Bronchial epithelial cell (primary cell): ENCODE measurements at regions not wholly inside any gene's neighbourhood (a gene's known extent, or its start where the extent isn't known, plus 50 kb on each side); places are given as distances from the start of the nearest gene placed in this dataset.
A peak's percentile ranks its signal among the peaks of the same experiment; 100 is the strongest.

ENCODE experiments used
- DNase-seq: peaks from one replicate; pipeline ENCODE4 v3.0.0-alpha.2; 2010; ENCODE audit warnings: low read depth
- FAIRE-seq: peaks from 2 replicates; lab custom pipeline; 2011; peaks lifted over from hg19 to GRCh38; lab: Jason Lieb, UNC
- H3K27me3 ChIP-seq: 2 replicates; pipeline ENCODE4 v1.5.1; 2011; ENCODE audit warnings: low read length; ENCODE audit not compliant: control insufficient read depth, insufficient read depth
- H3K36me3 ChIP-seq: 2 replicates; pipeline ENCODE4 v1.5.1; 2011; ENCODE audit warnings: low read length; ENCODE audit not compliant: control insufficient read depth, insufficient read depth
- H3K4me3 ChIP-seq: 2 replicates; pipeline ENCODE4 v1.5.1; 2011; ENCODE audit warnings: mild to moderate bottlenecking, low read depth, low read length, control low read depth
- CTCF ChIP-seq: IDR thresholded peaks from 2 replicates; pipeline ENCODE4 v1.5.1; 2011; ENCODE audit warnings: mild to moderate bottlenecking, moderate library complexity, low read length, control low read depth, inconsistent platforms; ENCODE audit not compliant: insufficient read depth, severe bottlenecking

GRCh38 chr15:93974804-93975481 lies 256.4 kb upstream of the MCTP2 start:
- DNase-seq (peak; percentile 63), FAIRE-seq (no peak)
- no peak overlapping the region for H3K4me3 ChIP-seq
- no peaks in the 10 kb centered on the region for H3K27me3 ChIP-seq
- H3K36me3 ChIP-seq, result no peaks in the 10 kb centered on the region
- TF ChIP-seq CTCF, result peak; percentile 68

- no peaks in the 10 kb centered on the region for H3K36me3 ChIP-seq
- no peak for DNase-seq
- no peak for TF ChIP-seq CTCF
Observed at GRCh38 chr15:93973287-93973686, 258.1 kb upstream of the MCTP2 start.

GRCh38 chr15:93968773-93969172 lies 262.6 kb upstream of the MCTP2 start:
- DNase-seq (no peak), FAIRE-seq (no peak)
- TF ChIP-seq CTCF, result no peak
- no peaks in the 10 kb centered on the region for H3K36me3 ChIP-seq
- no peak overlapping the region for H3K4me3 ChIP-seq
- no peaks in the 10 kb centered on the region for H3K27me3 ChIP-seq

More at GRCh38 chr15:93973287-93973686, 258.1 kb upstream of the MCTP2 start:
- Histone ChIP-seq H3K4me3 (no peak overlapping the region), H3K27me3 (no peaks in the 10 kb centered on the region)
- FAIRE-seq, result no peak

- FAIRE-seq, result no peak
- H3K27me3 ChIP-seq, result no peaks in the 10 kb centered on the region
Observed at GRCh38 chr15:93965304-93965908, 266.0 kb upstream of the MCTP2 start.

GRCh38 chr15:93954985-93955571 lies 276.3 kb upstream of the MCTP2 start:
- no peak for FAIRE-seq
- no peak for TF ChIP-seq CTCF

More at GRCh38 chr15:93965304-93965908, 266.0 kb upstream of the MCTP2 start:
- Histone ChIP-seq H3K36me3 (no peaks in the 10 kb centered on the region), H3K4me3 (no peak overlapping the region)
- no peak for DNase-seq
- TF ChIP-seq CTCF, result no peak

More at GRCh38 chr15:93954985-93955571, 276.3 kb upstream of the MCTP2 start:
- Histone ChIP-seq H3K27me3 (no peaks in the 10 kb centered on the region), H3K4me3 (no peak overlapping the region), H3K36me3 (no peaks in the 10 kb centered on the region)
- peak; percentile 27 for DNase-seq
